ENCODE measurements at regions not wholly inside any gene's neighbourhood (a gene's known extent, or its start where the extent isn't known, plus 50 kb on each side); places are given as distances from the start of the nearest gene placed in this dataset.

DNA sequence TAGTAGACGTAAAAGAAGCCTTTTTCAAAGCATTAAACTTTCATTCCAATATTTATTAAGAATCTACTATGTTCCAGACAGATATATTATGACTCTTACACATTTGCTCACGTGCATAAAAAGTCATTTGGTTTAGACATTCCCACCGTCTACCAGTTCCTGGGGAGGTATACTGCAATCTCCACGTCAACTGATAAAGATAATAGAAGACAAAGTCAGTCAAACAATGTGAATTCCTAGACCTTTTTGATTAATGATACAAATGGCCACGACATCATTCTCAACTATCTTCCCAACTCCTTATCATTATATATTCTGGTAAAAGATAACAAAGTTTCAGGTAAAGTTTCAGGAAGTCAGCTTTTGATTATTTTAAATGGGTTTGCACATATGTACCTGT lies 69.0 kb downstream of the SIPA1L2 start:
- TF ChIP-seq FOSL1 (IDR thresholded peaks at IDR 0.05; ENCODE audit: insufficient read depth, low read depth, low read length) (no peak), POLR2AphosphoS5 (IDR thresholded peaks at IDR 0.05; ENCODE audit: low read depth, low read length) (no peak), POLR2A (IDR thresholded peaks at IDR 0.05; ENCODE audit: control extremely low read depth in 1 of 2, low read depth in 2 of 2, low read length in 2 of 2) (no peak), CEBPB (IDR thresholded peaks at IDR 0.05; ENCODE audit: low read depth, low read length) (no peak)
- TF ChIP-seq, protein P1, sequence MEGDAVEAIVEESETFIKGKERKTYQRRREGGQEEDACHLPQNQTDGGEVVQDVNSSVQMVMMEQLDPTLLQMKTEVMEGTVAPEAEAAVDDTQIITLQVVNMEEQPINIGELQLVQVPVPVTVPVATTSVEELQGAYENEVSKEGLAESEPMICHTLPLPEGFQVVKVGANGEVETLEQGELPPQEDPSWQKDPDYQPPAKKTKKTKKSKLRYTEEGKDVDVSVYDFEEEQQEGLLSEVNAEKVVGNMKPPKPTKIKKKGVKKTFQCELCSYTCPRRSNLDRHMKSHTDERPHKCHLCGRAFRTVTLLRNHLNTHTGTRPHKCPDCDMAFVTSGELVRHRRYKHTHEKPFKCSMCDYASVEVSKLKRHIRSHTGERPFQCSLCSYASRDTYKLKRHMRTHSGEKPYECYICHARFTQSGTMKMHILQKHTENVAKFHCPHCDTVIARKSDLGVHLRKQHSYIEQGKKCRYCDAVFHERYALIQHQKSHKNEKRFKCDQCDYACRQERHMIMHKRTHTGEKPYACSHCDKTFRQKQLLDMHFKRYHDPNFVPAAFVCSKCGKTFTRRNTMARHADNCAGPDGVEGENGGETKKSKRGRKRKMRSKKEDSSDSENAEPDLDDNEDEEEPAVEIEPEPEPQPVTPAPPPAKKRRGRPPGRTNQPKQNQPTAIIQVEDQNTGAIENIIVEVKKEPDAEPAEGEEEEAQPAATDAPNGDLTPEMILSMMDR (IDR thresholded peaks at IDR 0.05; ENCODE audit: control extremely low read depth in 1 of 3, insufficient read depth in 1 of 3, low read depth in 1 of 3, low read length in 3 of 3): no peak

Measured in H1 (cell line).